H1 (cell line): ENCODE measurements at regions not wholly inside any gene's neighbourhood (a gene's known extent, or its start where the extent isn't known, plus 50 kb on each side); places are given as distances from the start of the nearest gene placed in this dataset.

Source experiments
- EZH2 ChIP-seq: fragments of 200-600 bp; sonication (generic); IDR thresholded peaks from 2 replicates; pipeline ENCODE4 v1.7.1; 2012; ENCODE audit warnings: low read depth, mild to moderate bottlenecking, moderate library complexity, low read length, inconsistent platforms; ENCODE audit not compliant: severe bottlenecking
- KDM4A ChIP-seq: IDR thresholded peaks from one replicate; pipeline ENCODE4 v1.7.1; 2012; ENCODE audit warnings: low read depth, mild to moderate bottlenecking, moderate library complexity, low read length, inconsistent platforms; ENCODE audit not compliant: severe bottlenecking
- POLR2A ChIP-seq, 2 experiments: IDR thresholded peaks; 1 replicate in 1 of 2; 2 replicates in 1 of 2; pipeline ENCODE4 v1.6.1; 2011; ENCODE audit warnings: low read depth in 2 of 2, low read length in 2 of 2, mild to moderate bottlenecking in 2 of 2; ENCODE audit errors: control extremely low read depth in 1 of 2
- SIRT6 ChIP-seq: IDR thresholded peaks from one replicate; pipeline ENCODE4 v1.7.1; 2012; ENCODE audit warnings: low read length, inconsistent platforms
- SIX5 ChIP-seq: IDR thresholded peaks from 2 replicates; pipeline ENCODE4 v1.6.1; 2011; ENCODE audit warnings: mild to moderate bottlenecking, low read depth, low read length
- SP2 ChIP-seq: IDR thresholded peaks from 2 replicates; pipeline ENCODE4 v1.6.1; 2012; ENCODE audit warnings: mild to moderate bottlenecking, low read length, inconsistent platforms
- SRF ChIP-seq: IDR thresholded peaks from 2 replicates; pipeline ENCODE4 v1.6.1; 2011; ENCODE audit warnings: mild to moderate bottlenecking, low read depth, low read length, moderate library complexity

DNA sequence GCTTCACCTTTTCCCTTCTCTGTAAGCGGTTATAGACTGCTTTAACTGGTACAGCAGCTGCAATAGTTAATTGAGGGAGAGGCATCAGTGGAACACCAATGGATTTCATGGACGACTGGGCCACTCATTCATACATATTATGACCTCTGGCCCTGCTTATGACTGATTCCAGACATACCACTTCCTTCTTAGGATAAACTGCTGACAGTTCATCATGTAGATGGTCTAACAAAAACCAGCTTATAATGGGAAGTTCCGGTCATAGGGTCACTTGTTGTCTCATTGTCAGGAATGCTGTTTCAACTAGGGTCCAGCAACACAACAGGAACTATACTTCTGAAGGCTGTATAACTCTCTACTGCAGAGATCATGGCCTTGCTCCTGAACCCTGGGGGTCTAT lies 265.2 kb upstream of the RASA1 start (continued):
- TF ChIP-seq KDM4A: no peak
- TF ChIP-seq EZH2: no peak
- no peak for TF ChIP-seq SP2
- no peak for TF ChIP-seq SIX5
- TF ChIP-seq POLR2A (IDR thresholded peaks at IDR 0.05; ENCODE audit: control extremely low read depth in 1 of 2, low read depth in 2 of 2, low read length in 2 of 2): no peak
- TF ChIP-seq SRF: no peak
- no peak for TF ChIP-seq SIRT6
